ENCODE measurements at regions not wholly inside any gene's neighbourhood (a gene's known extent, or its start where the extent isn't known, plus 50 kb on each side); places are given as distances from the start of the nearest gene placed in this dataset.

DNA sequence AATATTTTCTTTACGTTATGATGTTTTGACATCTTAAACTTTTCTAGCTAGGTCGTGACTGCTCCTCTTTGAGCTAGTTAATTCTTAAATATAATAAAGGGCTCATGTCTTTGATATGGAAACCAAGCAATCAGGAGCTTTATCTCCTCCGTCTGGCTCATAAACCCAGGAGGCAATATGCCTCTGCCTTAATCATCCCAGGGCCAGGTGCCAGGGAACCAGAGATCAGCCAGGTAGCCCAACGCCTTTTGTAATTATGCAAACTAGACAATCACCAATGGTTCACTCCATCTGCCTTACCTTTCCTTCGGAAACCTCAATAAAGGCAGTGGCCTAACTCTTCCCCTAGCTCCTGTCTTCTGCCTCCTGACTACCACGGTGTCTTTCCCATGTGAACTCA, 213.7 kb downstream of the KCNJ3 start:
- DNase-seq = no peak
- Mint-ChIP-seq H3K27me3 (ENCODE audit: low read depth) (no peaks in the 10 kb centered on the region), H3K9me3 (no peaks in the 10 kb centered on the region), H3K4me3 (no peak overlapping the region), H3K4me1 (ENCODE audit: low read depth) (no peaks in the 10 kb centered on the region), H3K36me3 (ENCODE audit: low read depth) (no peaks in the 10 kb centered on the region), H3K27ac (no peak overlapping the region)
- intact Hi-C loops (cut with micrococcal nuclease) = no loop called here
- CTCF ChIA-PET = no interaction called here

DNA sequence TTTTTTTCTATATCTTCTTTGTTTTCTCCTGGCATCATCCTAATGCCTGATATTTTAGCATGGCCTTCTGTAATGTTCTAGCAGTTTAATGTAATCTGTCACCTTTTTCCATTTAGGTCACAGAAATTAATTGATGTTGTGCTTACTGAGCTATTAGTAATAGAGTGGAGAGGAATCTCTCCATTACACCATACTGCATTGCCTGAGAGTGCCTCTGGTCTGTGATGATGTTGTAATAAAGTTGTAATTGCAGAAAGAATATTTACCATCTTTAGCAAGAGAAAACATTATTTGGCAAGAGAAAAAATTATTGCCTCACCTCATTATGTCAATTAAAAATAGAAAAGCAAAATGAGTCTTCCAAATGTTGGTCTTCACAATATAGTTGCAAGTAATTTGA, 213.2 kb downstream of the KCNJ3 start:
- H3K27ac Mint-ChIP-seq = no peak overlapping the region
- no peaks in the 10 kb centered on the region for H3K27me3 Mint-ChIP-seq (ENCODE audit: low read depth)
- H3K9me3 Mint-ChIP-seq = no peaks in the 10 kb centered on the region
- DNase-seq = no peak
- no peaks in the 10 kb centered on the region for H3K36me3 Mint-ChIP-seq (ENCODE audit: low read depth)
- CTCF ChIA-PET = no interaction called here
- intact Hi-C loops (cut with micrococcal nuclease) = no loop called here
- H3K4me1 Mint-ChIP-seq (ENCODE audit: low read depth) = no peaks in the 10 kb centered on the region
- no peak overlapping the region for H3K4me3 Mint-ChIP-seq

DNA sequence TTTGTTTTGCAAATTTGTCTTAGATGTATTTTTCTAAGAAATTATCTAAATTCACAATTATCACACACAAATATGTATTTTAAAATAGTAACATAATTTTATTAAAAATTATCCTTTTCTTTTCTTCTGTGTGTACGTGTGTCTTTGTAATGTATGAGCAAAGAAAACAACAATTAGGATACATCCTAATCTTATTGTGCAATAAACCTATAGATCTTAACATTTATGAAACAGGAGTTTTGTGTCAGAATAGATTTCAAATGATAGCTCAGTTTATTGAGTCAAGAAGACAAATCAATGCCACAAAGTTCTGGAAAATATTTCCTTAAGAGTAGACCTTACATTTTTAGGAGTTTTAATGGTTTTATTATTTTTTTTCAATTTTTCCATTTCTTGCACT, 212.2 kb downstream of the KCNJ3 start:
- Mint-ChIP-seq H3K4me1 (ENCODE audit: low read depth) (no peaks in the 10 kb centered on the region), H3K36me3 (ENCODE audit: low read depth) (no peaks in the 10 kb centered on the region)
- CTCF ChIA-PET = no interaction called here

DNA sequence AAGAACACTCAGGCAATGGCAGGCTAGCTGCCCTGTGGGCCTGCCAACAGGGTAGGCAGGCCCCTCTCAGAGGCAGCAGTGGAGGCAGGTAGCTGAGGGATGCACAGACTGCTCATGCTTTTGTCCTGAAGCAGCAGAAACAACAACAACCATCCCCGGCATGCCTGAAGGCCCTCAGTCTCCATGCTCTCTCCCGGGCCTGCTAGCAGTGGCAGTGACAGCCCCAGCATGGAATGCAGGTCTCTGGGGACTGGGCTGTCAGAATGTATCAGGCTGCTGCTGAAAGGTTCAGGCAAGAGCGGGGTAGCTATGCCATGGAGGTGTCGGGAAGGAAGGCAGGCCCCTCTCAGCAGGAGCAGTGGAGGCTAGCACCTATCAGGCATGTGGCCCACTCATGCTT, 209.8 kb downstream of the KCNJ3 start:
- intact Hi-C loops (cut with micrococcal nuclease) = no loop called here
- no peak for DNase-seq
- no peaks in the 10 kb centered on the region for H3K27me3 Mint-ChIP-seq (ENCODE audit: low read depth)
- CTCF ChIA-PET = no interaction called here
- H3K27ac Mint-ChIP-seq = no peak overlapping the region
- peaks cover 4% of the 10 kb centered on the region for H3K9me3 Mint-ChIP-seq
- no peak overlapping the region for H3K4me3 Mint-ChIP-seq
- H3K36me3 Mint-ChIP-seq (ENCODE audit: low read depth) = no peaks in the 10 kb centered on the region
- H3K4me1 Mint-ChIP-seq (ENCODE audit: low read depth) = no peaks in the 10 kb centered on the region

More for the DNA sequence above, 212.2 kb downstream of the KCNJ3 start:
- Mint-ChIP-seq H3K4me3 (no peak overlapping the region), H3K9me3 (no peaks in the 10 kb centered on the region), H3K27me3 (ENCODE audit: low read depth) (no peaks in the 10 kb centered on the region), H3K27ac (no peak overlapping the region)
- no peak for DNase-seq
- intact Hi-C loops (cut with micrococcal nuclease) = no loop called here
